GM12892 (cell line): ENCODE measurements at regions not wholly inside any gene's neighbourhood (a gene's known extent, or its start where the extent isn't known, plus 50 kb on each side); places are given as distances from the start of the nearest gene placed in this dataset.
"Not testable (repeated sequence)": the region's sequence is repeated elsewhere in the genome, so short reads cannot be mapped to it uniquely, and the experiment has no call there.

Source experiments
- DNase-seq: peaks from one replicate; pipeline ENCODE4 v3.0.0; 2011; ENCODE audit not compliant: insufficient read length
- FAIRE-seq: peaks from 2 replicates; lab custom pipeline; 2011; peaks lifted over from hg19 to GRCh38; lab: Jason Lieb, UNC
- POLR2A ChIP-seq: IDR thresholded peaks from 2 replicates; pipeline ENCODE4 v1.6.1; 2011; ENCODE audit warnings: low read depth, low read length, control low read depth
- POLR2AphosphoS5 ChIP-seq: IDR thresholded peaks from 2 replicates; pipeline ENCODE4 v1.6.1; 2011; ENCODE audit warnings: low read depth, low read length, control low read depth
- TAF1 ChIP-seq: IDR thresholded peaks from 2 replicates; pipeline ENCODE4 v1.6.1; 2011; ENCODE audit warnings: low read depth, mild to moderate bottlenecking, control low read depth, low read length, borderline replicate concordance

- DNase-seq (no peak), FAIRE-seq (no peak)
- TF ChIP-seq POLR2AphosphoS5, result no peak
- no peak for TF ChIP-seq POLR2A
- TF ChIP-seq TAF1, result no peak
Observed at GRCh38 chr2:203612246-203612645, 77.1 kb upstream of the RAPH1 start.

DNA sequence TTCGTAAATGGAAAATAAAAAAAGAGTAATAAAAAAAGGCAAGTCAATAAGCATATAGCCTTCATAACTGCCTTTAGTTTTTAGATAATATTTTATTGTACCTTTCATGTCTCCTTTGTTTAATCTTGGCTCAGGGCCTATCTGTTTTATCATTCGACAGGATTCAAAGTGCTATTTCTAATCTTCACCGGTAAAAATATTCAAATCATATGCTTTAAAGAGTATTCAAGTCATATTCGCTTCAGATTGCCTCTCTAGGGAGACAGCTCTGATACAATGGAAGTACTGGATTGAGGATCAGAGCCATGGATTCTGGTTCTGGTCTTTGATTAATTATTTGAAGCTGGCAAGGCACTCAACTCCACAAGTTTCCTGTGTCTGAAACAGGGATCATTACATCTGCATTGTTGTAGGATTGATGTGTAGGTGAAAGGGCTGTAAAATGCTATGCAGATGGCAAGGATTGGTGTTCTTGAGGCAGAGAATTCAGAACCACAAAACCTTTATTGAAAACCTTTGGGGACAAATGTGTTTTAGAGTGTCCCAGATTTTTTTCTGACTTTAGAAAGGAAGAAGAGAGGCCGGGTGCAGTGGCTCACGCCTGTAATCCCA lies 84.3 kb upstream of the RAPH1 start:
- no peak for DNase-seq
- no peak for TF ChIP-seq TAF1
- TF ChIP-seq POLR2AphosphoS5, result no peak
- no peak for TF ChIP-seq POLR2A
- FAIRE-seq, result no peak

DNA sequence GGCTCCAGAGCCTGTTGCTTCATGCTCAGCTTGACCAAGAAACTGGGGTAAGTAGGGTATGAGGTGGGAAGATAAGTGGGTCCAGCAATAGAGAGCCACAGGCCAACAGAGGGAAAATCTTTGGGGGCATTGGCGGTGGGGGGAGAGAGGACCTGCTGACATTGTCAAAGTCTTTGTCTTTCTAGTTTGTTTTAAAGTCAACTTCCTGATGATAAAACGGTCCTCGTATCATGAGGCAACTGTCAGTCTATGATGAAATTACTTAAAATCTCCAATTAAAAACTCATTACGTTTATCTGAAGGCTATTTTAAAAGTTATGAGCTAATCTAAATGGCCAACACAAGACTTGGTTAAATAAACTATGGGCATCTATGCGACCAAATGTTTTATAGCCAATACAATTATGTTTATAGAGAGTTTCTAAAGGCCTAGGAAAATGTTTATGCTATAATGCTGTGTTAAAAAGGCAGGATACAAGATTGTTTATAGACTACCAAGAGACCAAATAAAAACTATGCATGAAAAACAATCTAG lies 84.4 kb upstream of the CD28 start:
- FAIRE-seq (no peak), DNase-seq (no peak)
- TF ChIP-seq POLR2A (no peak), POLR2AphosphoS5 (no peak), TAF1 (no peak)

DNA sequence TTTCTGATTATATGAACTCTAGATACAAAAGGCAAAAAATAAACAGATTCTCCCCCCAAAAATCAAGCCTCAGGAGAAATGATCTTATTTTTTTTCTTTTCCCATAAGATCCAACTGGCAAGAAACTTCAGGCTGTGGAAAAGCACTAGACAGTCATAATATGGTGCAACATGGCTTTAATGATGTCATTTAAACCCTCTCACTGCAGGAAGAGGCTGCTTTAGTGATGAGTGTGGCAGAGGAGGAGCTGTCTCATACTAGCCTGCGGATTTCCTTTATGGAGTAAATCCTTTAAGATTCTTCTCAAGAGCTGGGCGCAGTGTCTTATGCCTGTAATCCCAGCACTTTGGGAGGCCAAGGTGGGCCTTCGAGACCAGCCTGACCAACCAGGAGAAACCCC lies 83.3 kb upstream of the CD28 start:
- DNase-seq, result no peak

DNA sequence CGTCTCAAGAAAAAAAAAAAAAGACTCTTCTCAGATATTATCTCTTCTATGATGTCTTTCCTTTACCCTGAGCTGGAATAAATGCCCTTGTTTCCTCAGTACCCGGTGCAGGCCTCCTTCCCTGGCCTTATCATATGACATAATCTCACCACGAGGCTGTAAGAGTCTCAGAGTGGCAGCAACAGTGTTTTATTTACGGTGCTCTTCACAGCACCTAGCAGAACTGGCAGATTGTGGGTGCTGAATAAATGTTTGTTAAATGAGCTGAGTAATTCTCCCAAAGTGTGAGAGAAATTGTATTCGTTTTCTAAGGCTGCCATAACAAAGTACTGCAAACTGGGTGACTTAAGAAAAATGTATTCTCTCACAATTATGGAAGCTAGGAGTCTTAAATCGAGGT lies 82.8 kb upstream of the CD28 start:
- DNase-seq (no peak), FAIRE-seq (no peak)
- TF ChIP-seq POLR2A, result no peak
- TF ChIP-seq TAF1, result no peak
- TF ChIP-seq POLR2AphosphoS5, result no peak

More for the DNA sequence above, 83.3 kb upstream of the CD28 start:
- TF ChIP-seq TAF1 (no peak), POLR2AphosphoS5 (no peak), POLR2A (no peak)
- FAIRE-seq, result no peak

- TF ChIP-seq TAF1 (no peak), POLR2AphosphoS5 (no peak), POLR2A (no peak)
- FAIRE-seq (no peak), DNase-seq (no peak)
Observed at GRCh38 chr2:203625701-203626100, 80.7 kb upstream of the CD28 start.

- not testable (repeated sequence) for DNase-seq, FAIRE-seq
Observed at GRCh38 chr2:203626247-203626646, 80.2 kb upstream of the CD28 start.

DNA sequence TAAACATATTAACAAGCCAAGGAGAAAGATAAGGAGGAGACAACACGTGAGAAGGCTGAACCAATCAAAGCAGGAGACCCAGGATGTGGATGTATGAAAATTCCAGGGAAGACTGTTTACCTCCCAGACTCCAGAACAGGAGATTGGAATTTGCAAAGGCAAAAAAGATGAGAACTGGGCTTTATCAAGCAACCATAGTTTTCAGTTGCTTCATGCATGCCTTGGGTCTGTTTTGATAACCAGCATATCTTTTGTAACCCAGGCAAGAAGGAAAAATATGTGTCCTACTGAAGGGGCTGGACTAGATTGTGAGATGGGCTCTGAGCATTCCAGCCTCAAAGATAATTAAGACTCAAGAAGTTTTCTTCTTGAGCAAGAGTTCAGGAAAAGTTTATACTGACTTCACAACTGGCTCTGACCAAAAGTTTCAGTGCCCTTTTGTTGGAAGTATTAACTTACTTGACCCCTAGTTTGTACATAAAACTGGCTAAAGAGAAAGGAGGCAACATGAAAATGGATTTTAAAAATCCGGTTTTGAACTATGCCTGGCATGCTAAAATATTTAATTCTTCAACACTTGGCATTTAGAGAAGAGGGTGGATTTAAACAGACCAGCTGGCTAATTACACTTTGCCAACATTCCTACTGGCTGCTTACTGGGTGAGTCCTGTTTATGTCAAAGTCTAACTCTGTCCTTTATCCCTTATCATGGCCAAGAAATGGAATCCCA lies 79.3 kb upstream of the CD28 start:
- no peak for DNase-seq

GRCh38 chr2:203629699-203630098 lies 76.7 kb upstream of the CD28 start:
- FAIRE-seq, result peak; percentile 5
- TF ChIP-seq POLR2AphosphoS5 (no peak), POLR2A (no peak)
- no peak for DNase-seq

More for the DNA sequence above, 79.3 kb upstream of the CD28 start:
- TF ChIP-seq TAF1 (no peak), POLR2A (no peak), POLR2AphosphoS5 (no peak)
- FAIRE-seq, result no peak

DNA sequence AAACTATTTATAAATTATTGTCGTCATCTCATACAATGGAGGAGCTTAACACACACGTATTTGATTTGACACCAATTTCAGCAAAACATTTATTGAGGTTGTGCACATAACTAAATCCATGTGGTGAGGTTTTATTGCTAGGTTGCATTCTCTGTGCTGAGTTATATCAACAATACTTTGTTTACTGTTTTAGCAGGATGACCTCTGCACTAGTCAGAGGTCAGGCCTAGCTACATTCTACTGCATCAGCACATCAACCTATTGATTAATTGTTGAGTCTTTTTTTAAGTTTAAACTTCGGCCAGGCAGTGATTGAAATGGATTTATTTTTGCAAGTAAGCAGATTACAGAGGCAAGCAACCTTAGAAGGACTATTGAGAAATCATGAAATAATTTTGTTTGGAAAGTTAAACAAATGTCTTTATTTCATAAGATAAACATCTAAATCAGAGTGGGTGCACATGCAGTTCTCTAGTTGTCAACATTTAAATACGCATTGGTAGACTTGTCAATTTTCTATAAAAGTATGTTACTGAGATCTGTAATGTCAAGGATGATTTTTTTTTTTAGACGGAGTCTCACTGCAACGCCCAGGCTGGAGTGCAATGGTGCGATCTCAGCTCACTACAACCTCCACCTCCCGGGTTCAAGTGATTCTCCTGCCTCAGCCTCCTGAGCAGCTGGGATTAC lies 75.2 kb upstream of the CD28 start:
- no peak for FAIRE-seq
- no peak for DNase-seq
- TF ChIP-seq TAF1, result no peak
- no peak for TF ChIP-seq POLR2A
- TF ChIP-seq POLR2AphosphoS5, result no peak

DNA sequence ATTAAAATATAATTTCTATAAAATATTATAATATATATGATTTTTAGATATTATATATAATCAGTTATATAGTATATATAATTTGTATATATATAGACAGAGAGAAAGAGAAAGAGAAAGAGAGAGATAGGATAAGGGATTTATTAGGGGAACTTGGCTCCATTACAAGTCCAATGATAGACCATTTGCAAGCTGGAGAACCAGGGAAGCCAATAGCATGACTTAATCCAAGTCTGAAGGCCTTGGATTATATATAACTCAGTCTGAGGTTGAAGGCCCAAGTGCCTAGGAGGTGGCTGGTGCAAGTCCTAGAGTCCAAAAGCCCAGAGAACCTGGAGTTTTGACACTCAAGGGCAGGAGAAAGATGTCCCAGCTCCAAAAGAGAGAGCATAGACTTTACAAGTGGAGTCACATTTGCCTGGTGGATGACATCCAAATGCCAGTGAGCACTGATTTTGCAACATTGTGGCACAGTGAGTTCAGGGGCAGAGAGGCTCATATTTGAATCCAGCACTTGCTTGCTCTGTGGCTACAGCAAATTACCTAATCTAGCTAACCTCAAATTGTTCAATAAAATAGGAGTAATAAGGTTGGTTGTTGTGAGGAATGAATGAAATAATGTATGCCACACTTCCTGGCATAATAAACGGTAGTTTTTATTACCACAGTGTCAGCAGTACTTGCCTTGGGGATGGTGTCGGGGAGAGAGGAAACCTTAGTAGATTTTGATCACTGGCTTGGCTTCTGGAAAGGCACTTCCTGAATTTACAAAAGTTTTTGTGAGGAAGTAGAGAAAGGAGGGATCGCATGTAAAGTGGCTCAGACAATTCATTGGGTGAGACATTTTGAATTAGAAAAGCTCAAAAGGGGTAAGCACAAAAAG lies 69.6 kb upstream of the CD28 start:
- DNase-seq, result no peak
- TF ChIP-seq POLR2AphosphoS5, result no peak
- TF ChIP-seq POLR2A, result no peak
- no peak for TF ChIP-seq TAF1
- no peak for FAIRE-seq
